ENCODE measurements at regions not wholly inside any gene's neighbourhood (a gene's known extent, or its start where the extent isn't known, plus 50 kb on each side); places are given as distances from the start of the nearest gene placed in this dataset.

DNA sequence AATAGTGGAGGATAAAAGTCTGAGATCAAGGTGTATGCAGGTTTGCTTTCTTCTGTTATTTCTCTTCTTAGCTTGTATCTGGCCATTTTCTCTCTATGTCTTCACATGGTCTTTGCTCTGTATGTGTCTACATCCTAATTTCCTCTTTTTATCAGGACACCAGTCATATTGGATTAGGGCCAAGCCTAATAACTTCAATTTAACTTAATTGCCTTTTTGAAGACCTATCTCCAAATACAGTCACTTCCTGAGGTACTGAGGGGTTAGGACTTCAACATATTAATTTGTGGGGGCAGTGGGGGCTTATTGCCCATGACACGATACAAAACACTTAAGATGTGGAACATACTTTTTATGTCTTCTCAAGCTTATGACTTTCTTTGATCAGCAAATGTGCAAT, 632.9 kb upstream of the CELF4 start:
- TF ChIP-seq FOXA1 (IDR thresholded peaks at IDR 0.05): no peak
- no peak for TF ChIP-seq SP1 (IDR thresholded peaks at IDR 0.05)
- TF ChIP-seq BHLHE40 (IDR thresholded peaks at IDR 0.05; ENCODE audit: borderline replicate concordance): no peak
- no peak for TF ChIP-seq HDGF (IDR thresholded peaks at IDR 0.05; ENCODE audit: borderline replicate concordance)
- no peak for TF ChIP-seq FOXM1 (IDR thresholded peaks at IDR 0.05; ENCODE audit: borderline replicate concordance)
- no peak for TF ChIP-seq ZNF384 (IDR thresholded peaks at IDR 0.05)
- TF ChIP-seq TARDBP (IDR thresholded peaks at IDR 0.05): no peak
- no peak for TF ChIP-seq L3MBTL2 (conservative IDR thresholded peaks at IDR 0.05)
- no peak for TF ChIP-seq LEF1 (IDR thresholded peaks at IDR 0.05; ENCODE audit: borderline replicate concordance)
- TF ChIP-seq FOXK2 (IDR thresholded peaks at IDR 0.05): no peak
- no peak for TF ChIP-seq SUZ12 (IDR thresholded peaks at IDR 0.05)
- no peak for TF ChIP-seq ELF4 (IDR thresholded peaks at IDR 0.05)
- TF ChIP-seq, protein P1, sequence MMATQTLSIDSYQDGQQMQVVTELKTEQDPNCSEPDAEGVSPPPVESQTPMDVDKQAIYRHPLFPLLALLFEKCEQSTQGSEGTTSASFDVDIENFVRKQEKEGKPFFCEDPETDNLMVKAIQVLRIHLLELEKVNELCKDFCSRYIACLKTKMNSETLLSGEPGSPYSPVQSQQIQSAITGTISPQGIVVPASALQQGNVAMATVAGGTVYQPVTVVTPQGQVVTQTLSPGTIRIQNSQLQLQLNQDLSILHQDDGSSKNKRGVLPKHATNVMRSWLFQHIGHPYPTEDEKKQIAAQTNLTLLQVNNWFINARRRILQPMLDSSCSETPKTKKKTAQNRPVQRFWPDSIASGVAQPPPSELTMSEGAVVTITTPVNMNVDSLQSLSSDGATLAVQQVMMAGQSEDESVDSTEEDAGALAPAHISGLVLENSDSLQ (IDR thresholded peaks at IDR 0.05): no peak

Data from HEK293T (cell line).